Aorta (tissue), 5 donors: ENCODE measurements at regions not wholly inside any gene's neighbourhood (a gene's known extent, or its start where the extent isn't known, plus 50 kb on each side); places are given as distances from the start of the nearest gene placed in this dataset.

ENCODE experiments used
- ATAC-seq: fragments of 200-7000 bp; cut with Tn5 transposase; one replicate; pipeline ENCODE4 v1.9.1; 2022; ENCODE audit warnings: moderate library complexity; ENCODE audit not compliant: low FRiP score
- DNase-seq, 2 donors: peaks; one replicate each; pipeline ENCODE4 v3.0.0-alpha.2; 2020
- H3K27ac ChIP-seq, 2 donors: one replicate each; pipeline ENCODE4 v1.5.1; 2013; ENCODE audit warnings: low read length in 2 of 2, mild to moderate bottlenecking in 2 of 2, moderate library complexity in 2 of 2, control low read depth in 1 of 2, inconsistent platforms in 1 of 2, low read depth in 1 of 2
- H3K27me3 ChIP-seq, 2 donors: one replicate each; pipeline ENCODE4 v1.6.1; 2013; ENCODE audit warnings: control low read depth in 1 of 2, low read length in 1 of 2, mild to moderate bottlenecking in 1 of 2, moderate library complexity in 1 of 2; ENCODE audit not compliant: insufficient read depth in 2 of 2, control insufficient read depth in 1 of 2
- H3K36me3 ChIP-seq, 2 donors: one replicate each; pipeline ENCODE4 v1.6.1; 2013; ENCODE audit warnings: control low read depth in 1 of 2, low read length in 1 of 2, mild to moderate bottlenecking in 1 of 2; ENCODE audit not compliant: insufficient read depth in 2 of 2, control insufficient read depth in 1 of 2
- H3K4me1 ChIP-seq, 2 donors: one replicate each; pipeline ENCODE4 v1.6.1; 2013; ENCODE audit warnings: low read length in 2 of 2, control low read depth in 1 of 2, mild to moderate bottlenecking in 1 of 2, moderate library complexity in 1 of 2; ENCODE audit not compliant: insufficient read depth in 2 of 2, control insufficient read depth in 1 of 2
- H3K4me3 ChIP-seq, 2 donors: one replicate each; pipeline ENCODE4 v1.5.1; 2013; ENCODE audit warnings: low read length in 2 of 2, control low read depth in 1 of 2, mild to moderate bottlenecking in 1 of 2
- H3K9me3 ChIP-seq: one replicate; pipeline ENCODE4 v1.6.1; 2013; ENCODE audit warnings: mild to moderate bottlenecking, low read length; ENCODE audit not compliant: control insufficient read depth
- WGBS, 2 donors: extraction: QIAGEN DNeasy Blood & Tissue Kit; methylation state at CpG; one replicate each; pipeline ENCODE4 v1.1.7; 2013; 5-methylcytosine and 5-hydroxymethylcytosine counted together
- intact Hi-C, 2 donors: fragments of 100-400 bp; cut with DNase I; formaldehyde crosslinking; loops; one replicate each; pipeline versions ENCODE4 v1.14.2 to v1.15.0; 2022
- donor health status: healthy with polysubstance abuse.
- donor health status: Bipolar disorder and iron deficiency.
- donor health status: DM: no; HTN: no; CAD: no.
- donor health status: DM: no; HTN: no; CAD: no.
- donor health status: DM: yes; HTN: yes; CAD: no.

DNA sequence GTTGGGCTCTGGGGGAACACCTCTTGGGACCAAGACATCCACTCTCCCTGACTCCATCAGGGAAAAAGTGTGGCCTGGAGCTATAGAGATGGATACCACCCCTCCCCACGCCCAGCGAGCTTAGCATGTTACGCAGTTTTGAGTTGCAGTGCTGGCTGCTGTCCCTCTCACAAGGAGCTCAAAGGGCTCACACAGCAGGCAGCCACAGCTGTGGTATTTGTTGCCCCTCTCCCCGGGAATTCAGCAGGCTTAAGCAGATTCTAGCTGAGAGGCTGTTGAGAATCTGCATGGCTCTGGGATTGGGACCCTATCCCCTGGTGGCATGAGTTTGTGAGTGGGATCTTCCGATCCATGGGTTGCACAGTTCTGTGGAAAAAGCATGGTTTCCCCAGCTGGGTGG is 673.1 kb upstream of the FSHR start:
- no peaks in the 10 kb centered on the region for H3K36me3 ChIP-seq
- intact Hi-C loops, result no loop called here
- H3K27me3 ChIP-seq, result peaks cover 0 to 2% of the 10 kb centered on the region in 2 donors
- DNase-seq (no peak), ATAC-seq (no peak)
- no peaks in the 10 kb centered on the region for H3K4me1 ChIP-seq
- no peaks in the 10 kb centered on the region for H3K9me3 ChIP-seq
- no peak overlapping the region for H3K4me3 ChIP-seq
- WGBS, 2 donors, result 80 to 83% methylated on average over 5 of the region's 5 CpGs
- no peak overlapping the region for H3K27ac ChIP-seq

DNA sequence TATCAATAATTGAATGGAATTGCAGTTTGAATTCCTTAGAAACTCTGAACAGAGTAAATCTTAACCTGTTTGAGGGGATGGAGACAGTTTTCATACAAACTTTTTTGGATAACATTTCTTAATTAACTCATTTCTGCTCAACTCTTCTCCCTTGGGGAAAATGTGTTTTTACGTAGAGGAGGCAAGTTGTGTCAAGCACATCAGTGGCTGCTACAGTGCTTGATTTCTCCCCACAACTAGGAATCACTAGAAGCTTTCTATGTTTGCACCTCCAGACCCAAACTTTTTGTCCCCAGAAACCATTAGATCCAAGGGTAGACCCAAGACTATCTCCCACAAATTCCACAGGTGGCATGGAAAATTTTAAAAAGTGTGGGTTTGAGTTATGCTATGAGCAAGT is 658.9 kb upstream of the FSHR start:
- 28 to 45% methylated on average over 1 of the region's 1 CpG for WGBS, 2 donors
- H3K9me3 ChIP-seq, result no peaks in the 10 kb centered on the region
- peaks cover 0 to 2% of the 10 kb centered on the region in 2 donors for H3K4me1 ChIP-seq
- no peaks in the 10 kb centered on the region for H3K36me3 ChIP-seq
- DNase-seq (no peak), ATAC-seq (no peak)
- H3K4me3 ChIP-seq, result no peak overlapping the region
- H3K27me3 ChIP-seq, result no peaks in the 10 kb centered on the region
- intact Hi-C loops, result no loop called here
- H3K27ac ChIP-seq, result no peak overlapping the region

DNA sequence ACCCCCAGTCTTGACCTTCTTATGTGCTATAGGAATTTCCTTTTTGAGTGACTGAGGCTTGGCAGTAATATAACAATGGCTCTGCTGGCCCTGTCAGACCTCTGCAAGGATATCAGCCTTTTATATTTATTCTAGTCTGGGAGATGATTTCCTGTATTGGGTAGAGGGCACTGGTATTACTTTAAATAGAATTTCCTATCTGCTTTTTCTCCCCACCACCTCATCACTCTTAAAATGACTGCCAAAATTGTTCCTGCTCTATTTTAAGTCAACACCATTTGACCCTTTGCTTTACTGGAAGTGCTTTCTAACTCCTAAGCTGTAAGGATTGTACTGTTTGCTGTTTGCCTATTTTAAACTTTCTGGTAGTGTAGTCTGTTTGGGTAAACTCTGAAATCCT is 658.4 kb upstream of the FSHR start:
- DNase-seq (no peak), ATAC-seq (no peak)
- H3K4me3 ChIP-seq, result no peak overlapping the region
- H3K4me1 ChIP-seq, result peaks cover 0 to 2% of the 10 kb centered on the region in 2 donors
- H3K27ac ChIP-seq, result no peak overlapping the region
- intact Hi-C loops, result no loop called here
- no peaks in the 10 kb centered on the region for H3K9me3 ChIP-seq
- no peaks in the 10 kb centered on the region for H3K27me3 ChIP-seq
- H3K36me3 ChIP-seq, result no peaks in the 10 kb centered on the region

DNA sequence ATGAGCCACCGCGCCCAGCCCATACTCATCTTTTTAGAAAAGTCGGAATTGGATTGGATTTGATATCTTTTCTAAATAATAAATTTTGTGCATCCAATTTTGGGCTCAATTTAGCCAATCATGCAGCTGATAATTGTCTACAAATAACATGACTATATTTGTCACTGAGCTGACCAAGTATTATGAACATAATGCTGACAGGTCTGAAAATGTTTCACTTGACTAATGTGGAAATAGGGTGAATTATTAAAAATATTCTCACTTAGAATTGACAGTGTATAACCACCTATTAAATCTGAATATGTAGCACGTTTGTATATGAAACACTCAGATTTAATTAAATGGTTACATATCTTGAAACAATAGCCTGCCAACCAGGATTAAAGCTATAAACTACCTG is 657.2 kb upstream of the FSHR start:
- H3K36me3 ChIP-seq, result no peaks in the 10 kb centered on the region
- ATAC-seq, result no peak
- WGBS, 2 donors, result 84 to 97% methylated on average over 4 of the region's 4 CpGs
- no peak overlapping the region for H3K27ac ChIP-seq
- DNase-seq, result no peak
- no peaks in the 10 kb centered on the region for H3K9me3 ChIP-seq
- H3K4me3 ChIP-seq, result no peak overlapping the region
- H3K27me3 ChIP-seq, result no peaks in the 10 kb centered on the region
- intact Hi-C loops, result no loop called here
- H3K4me1 ChIP-seq, result peaks cover 0 to 2% of the 10 kb centered on the region in 2 donors

DNA sequence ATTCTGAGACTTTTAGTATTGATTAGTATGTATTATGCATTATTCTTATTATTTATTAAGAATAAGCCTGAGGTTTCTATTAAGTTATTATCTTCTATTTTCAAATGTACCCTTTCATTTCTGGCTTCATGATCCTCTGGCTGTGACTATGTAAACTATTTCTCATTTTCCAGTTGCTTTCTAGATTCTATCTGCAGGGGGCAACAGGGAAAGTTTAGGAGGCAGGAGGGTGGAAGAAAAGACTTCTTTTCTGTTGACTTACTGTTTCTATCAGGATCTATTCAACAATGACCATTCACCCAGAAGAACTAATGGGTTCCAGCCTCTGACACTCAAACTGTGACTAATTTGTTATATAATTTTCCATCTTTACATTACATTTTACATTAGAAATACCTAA is 653.4 kb upstream of the FSHR start:
- intact Hi-C loops, result no loop called here
- no peaks in the 10 kb centered on the region for H3K9me3 ChIP-seq
- H3K36me3 ChIP-seq, result no peaks in the 10 kb centered on the region
- H3K27ac ChIP-seq, result no peak overlapping the region
- H3K4me1 ChIP-seq, result peaks cover 0 to under 1% of the 10 kb centered on the region in 2 donors
- ATAC-seq (no peak), DNase-seq (no peak)
- H3K4me3 ChIP-seq, result no peak overlapping the region
- H3K27me3 ChIP-seq, result no peaks in the 10 kb centered on the region

DNA sequence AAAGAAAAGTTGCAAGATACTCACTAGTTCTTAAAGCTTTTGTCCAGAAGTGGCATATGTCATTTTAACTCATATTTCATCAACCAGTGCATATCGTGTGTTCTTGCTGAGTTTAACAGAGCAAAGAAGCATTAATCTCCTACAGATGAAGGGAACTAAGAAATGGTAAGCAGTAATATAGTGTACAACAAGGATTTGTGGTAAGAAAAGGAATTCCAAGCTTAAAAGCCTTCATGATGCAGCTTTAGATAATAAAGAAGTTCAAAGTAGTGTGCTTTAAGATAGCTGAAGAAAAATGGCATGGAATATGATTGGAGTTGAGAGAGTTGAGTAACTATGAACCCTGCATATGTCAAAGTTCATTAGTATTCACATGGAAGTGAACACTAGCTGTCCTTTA is 649.8 kb upstream of the FSHR start:
- intact Hi-C loops, result no loop called here
- no peak for ATAC-seq

DNA sequence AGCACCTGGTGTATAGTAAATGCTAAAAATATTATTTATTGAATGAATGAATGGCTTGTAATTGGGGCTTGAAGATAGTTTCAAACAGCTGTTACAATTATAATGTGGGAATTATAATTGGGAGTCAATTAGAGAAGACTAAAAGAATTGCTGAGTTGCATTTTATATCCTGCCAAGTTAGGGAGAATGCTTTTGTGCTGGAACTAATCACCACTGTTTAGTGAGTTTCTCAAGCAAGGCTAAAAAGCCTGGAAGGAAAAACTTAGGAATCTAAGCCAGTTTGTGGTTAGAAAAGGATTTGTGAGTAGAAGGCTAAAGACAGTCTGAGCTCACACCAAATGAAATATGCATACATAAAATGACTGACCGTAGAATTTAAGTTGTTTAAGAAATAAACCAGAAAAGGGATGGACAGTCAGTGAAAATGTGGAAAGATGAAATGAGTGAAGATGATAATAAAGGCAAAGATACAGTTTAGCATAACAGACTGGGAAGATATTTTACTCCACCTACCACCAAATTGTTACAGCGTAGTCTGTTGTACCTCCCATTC is 647.7 kb upstream of the FSHR start:
- WGBS, 2 donors, result 87 to 88% methylated on average over 2 of the region's 2 CpGs
- no peak overlapping the region for H3K4me3 ChIP-seq
- no peaks in the 10 kb centered on the region for H3K36me3 ChIP-seq
- DNase-seq (no peak), ATAC-seq (no peak)
- no peaks in the 10 kb centered on the region for H3K27me3 ChIP-seq
- intact Hi-C loops, result no loop called here
- no peak overlapping the region for H3K27ac ChIP-seq
- no peaks in the 10 kb centered on the region for H3K9me3 ChIP-seq
- no peaks in the 10 kb centered on the region for H3K4me1 ChIP-seq

More for the DNA sequence above, 649.8 kb upstream of the FSHR start:
- H3K36me3 ChIP-seq, result no peaks in the 10 kb centered on the region
- no peak overlapping the region for H3K27ac ChIP-seq
- DNase-seq, result no peak
- H3K27me3 ChIP-seq, result no peaks in the 10 kb centered on the region
- no peaks in the 10 kb centered on the region for H3K4me1 ChIP-seq
- no peak overlapping the region for H3K4me3 ChIP-seq
- 49 to 70% methylated on average over 1 of the region's 1 CpG for WGBS, 2 donors
- no peaks in the 10 kb centered on the region for H3K9me3 ChIP-seq

DNA sequence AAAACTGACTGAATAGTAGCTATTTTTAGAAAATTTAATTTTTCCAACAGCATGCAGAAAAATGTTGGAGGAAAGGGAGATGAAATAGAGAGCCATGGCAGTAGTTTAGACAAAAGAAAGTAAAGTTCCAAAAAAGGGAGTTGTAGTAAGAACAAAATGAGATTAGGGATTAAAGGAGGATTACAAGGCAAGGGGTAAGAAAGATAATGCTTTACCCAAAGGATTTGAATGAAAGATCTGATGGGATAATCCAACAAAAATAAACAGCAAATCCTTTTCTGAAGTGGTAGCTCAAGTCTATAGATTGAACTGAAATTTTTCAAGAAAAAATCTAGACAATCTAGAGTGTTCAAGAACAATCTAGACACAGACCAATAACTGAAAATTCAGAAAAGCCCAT is 644.3 kb upstream of the FSHR start:
- DNase-seq, result no peak
- no peaks in the 10 kb centered on the region for H3K27me3 ChIP-seq
- no peak overlapping the region for H3K27ac ChIP-seq
- intact Hi-C loops, result no loop called here
- ATAC-seq, result no peak
- no peaks in the 10 kb centered on the region for H3K36me3 ChIP-seq
- H3K4me3 ChIP-seq, result no peak overlapping the region
- no peaks in the 10 kb centered on the region for H3K4me1 ChIP-seq
- H3K9me3 ChIP-seq, result no peaks in the 10 kb centered on the region

DNA sequence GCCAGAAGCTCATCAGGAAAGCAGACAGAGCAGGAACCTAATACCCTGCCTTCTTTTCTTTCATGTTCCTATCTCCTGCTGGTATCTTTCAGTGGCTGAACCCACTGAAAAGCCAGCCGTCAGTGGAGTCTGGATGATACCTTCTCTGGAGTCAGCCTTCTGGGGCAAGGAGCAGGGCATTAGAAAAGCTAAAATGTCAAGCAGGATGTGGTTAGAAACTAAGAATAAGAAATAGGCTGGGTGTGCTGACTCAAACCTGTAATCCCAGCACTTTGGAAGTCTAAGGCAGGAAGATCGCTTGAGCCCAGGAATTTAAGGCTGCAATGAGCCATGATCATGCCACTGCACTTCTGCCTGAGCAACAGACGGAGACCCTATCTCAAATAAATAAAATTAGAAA is 642.0 kb upstream of the FSHR start:
- intact Hi-C loops, result no loop called here
- DNase-seq, result no peak
- 90% methylated on average over 3 of the region's 3 CpGs for WGBS, 2 donors

More for the DNA sequence above, 642.0 kb upstream of the FSHR start:
- Histone ChIP-seq H3K4me3 (no peak overlapping the region), H3K27ac (no peak overlapping the region), H3K9me3 (no peaks in the 10 kb centered on the region), H3K27me3 (no peaks in the 10 kb centered on the region), H3K36me3 (no peaks in the 10 kb centered on the region), H3K4me1 (no peaks in the 10 kb centered on the region)
- no peak for ATAC-seq
